GM15510 (cell line): ENCODE measurements at regions not wholly inside any gene's neighbourhood (a gene's known extent, or its start where the extent isn't known, plus 50 kb on each side); places are given as distances from the start of the nearest gene placed in this dataset.

Source experiments
- POLR2A ChIP-seq: IDR thresholded peaks from 3 replicates; pipeline ENCODE4 v1.6.1; 2011; ENCODE audit warnings: borderline replicate concordance; ENCODE audit not compliant: insufficient read length; ENCODE audit errors: extremely low read depth

- no peak for TF ChIP-seq POLR2A
These were observed 121.7 kb upstream of the MYLIP start for GRCh38 chr6:16007146-16007545.

DNA sequence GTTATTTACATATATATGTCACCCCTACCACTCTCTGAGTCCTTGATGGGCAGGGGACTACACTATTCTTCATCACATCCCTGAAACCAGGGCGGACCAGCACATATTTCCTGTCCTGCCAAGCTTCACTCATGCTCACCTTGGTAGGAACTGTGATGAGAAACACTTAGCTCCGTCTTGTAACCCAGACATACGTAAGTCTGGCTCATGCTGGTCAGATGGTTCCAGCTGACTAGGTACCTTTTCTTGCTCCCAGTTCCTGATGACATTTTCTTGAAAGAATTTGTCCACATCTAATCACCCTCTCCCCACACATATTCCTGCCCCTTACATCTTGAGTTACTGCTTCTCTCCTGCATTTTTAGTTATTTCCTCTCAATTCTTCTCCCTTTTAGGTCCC is 122.2 kb upstream of the MYLIP start:
- no peak for TF ChIP-seq POLR2A

DNA sequence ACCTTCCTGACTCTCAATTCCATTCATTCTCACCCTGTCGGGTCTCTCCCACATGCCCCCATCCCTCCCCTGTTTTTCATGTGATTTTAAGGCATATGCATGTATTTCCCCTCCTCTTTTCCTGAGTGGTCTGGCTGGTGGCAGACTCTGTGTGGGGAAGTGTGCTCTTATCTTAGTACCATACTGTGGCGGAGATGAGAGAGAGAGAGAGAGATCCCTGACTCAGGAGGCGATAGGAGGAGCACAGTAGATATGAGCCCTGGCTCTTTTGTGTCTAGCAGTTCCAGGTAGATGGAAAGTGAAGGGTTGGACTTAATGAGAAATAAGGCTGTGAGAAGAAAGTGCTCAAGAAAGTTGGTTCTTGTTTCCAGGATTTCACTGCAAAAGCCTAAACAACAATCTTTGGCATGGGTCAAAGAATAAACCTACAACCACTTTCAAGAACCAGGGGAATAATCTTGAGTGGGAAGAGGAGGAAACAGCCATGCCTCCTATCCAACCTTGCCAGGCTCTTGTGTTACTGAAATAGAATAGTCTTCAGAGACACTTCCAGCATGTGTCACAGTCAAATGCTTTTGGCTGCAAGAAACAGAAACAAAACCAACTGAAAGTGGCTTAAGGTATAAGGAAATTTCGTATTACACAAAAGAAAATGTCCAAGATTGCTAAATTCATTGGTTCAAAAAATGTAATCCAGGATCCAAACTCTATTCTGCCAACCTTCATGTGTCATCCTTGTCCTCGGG is 123.8 kb upstream of the MYLIP start:
- no peak for TF ChIP-seq POLR2A

GRCh38 chr6:16003197-16003491 is 125.7 kb upstream of the MYLIP start:
- no peak for TF ChIP-seq POLR2A

DNA sequence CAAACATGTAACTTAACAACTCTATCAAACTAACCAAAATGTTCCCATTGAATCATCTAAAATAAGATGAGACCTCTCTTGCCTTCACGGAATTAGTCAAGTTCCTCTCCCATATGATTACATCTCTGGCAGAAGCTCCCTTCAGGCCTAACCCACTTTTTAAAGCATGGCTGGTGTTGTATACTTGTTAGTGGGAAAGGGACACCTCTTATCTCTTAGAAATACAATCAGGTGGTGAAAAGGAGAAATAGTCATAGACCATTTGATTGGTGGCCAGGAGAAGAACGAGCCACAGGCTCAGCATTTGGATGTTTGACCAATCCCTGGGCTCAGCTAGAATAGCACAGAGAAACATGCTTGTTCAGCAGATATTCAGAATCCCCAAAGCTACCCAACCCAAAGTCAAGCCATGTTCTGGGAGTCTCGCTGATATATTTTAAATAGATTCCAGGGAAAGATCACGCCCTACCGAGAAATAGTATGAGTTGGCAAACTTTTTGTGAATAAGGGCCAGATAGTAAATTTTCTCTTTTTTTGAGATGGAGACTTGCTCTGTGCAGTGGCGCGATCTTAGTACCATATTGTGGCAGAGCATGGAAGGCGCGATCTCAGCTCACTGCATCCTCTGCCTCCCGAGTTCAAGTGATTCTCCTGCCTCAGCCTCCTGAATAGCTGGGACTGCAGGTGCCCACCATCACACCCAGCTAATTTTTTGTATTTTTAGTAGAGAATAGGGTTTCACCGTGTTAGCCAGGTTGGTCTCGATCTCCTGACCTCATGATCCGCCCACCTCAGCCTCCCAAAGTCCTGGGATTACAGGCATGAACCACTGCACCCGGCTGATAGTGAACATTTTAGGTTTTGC is 126.3 kb upstream of the MYLIP start:
- no peak for TF ChIP-seq POLR2A

GRCh38 chr6:16001158-16001557 is 127.7 kb upstream of the MYLIP start:
- no peak for TF ChIP-seq POLR2A

DNA sequence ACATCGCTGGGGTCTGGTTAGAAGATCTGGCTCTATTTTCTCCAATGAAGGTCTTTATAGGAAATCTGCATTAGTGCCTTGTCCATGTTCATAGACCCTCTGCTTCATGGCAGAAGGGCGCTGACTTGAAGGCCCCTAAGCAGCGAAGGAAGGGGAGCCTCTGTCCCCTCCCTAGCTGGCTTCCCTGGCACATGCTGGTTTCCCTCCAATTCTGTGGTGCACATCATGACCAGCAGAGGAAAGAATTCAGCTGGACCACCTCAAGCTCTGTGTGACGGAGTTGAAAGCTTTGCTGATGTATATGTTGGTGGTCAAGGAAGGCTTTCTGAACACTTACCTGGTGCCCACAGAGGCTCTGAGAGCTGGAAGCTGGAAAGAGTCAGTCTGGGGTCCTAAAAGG is 129.7 kb upstream of the MYLIP start:
- no peak for TF ChIP-seq POLR2A

- TF ChIP-seq POLR2A: no peak
These were observed 131.1 kb upstream of the MYLIP start for GRCh38 chr6:15997586-15998388.

- no peak for TF ChIP-seq POLR2A
These were observed 132.9 kb upstream of the MYLIP start for GRCh38 chr6:15996030-15996429.

DNA sequence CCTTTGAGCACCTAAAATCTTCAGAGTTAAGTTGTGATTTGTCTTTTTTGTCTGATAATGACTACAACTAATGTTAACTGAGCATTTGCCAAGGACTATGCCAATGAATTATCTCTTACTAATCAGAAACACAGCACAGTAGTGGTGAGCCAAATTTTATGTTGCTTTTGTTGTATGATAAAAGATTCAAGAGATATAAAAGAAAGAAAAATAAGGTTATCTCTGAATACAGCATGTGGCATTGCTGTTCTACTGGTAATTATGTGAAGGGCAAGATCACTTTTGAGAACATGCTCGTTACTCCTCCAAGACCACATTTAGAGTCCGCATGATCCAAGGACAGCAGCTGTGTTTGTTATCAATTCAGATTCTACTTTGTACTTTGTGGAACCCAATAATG is 133.4 kb upstream of the MYLIP start:
- TF ChIP-seq POLR2A: no peak

GRCh38 chr6:15994814-15995459 is 133.9 kb upstream of the MYLIP start:
- TF ChIP-seq POLR2A: no peak

DNA sequence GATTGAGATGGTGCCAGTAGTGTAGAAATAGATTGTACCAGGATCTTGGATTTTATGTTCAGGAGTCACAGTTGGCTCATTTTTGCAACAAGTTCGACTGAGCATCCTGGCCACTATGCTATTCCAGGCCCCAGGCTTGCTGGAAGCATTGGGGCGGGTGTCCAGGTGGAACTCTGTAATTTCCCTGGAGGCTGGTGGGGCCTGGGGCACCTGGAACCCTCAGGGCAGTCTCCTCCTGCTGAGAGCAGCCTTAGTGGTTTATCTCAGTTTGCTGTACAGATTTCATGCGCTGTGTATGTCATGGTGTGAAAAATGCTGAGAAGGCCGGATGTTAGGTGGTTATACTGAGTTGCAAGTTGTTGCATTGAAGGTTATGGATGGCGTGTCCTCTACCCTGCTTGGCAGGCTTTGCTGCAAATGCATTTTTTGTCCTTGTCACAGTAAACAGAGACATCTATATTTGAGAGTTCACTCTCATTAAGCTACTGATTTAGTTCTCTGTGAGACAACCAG is 135.1 kb upstream of the MYLIP start:
- no peak for TF ChIP-seq POLR2A

DNA sequence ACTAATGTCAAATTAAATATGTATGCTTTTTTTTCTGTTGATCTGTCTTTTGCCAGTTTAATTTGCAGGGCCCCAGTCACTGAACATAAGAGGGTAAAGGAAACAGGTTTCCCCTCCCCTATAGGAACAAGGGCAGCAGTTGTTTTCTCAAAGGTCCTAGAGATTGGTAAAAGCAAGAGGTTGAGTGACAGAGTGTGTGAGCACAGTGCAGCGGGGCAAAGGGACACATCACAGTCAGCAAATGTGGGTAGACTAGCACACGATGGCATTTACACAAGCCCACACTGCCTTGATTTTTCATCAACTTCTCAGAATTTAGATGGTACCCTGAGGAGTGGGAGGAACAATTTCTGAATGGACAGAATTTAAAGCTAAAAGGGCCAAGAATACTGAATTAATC is 138.7 kb upstream of the MYLIP start:
- no peak for TF ChIP-seq POLR2A

DNA sequence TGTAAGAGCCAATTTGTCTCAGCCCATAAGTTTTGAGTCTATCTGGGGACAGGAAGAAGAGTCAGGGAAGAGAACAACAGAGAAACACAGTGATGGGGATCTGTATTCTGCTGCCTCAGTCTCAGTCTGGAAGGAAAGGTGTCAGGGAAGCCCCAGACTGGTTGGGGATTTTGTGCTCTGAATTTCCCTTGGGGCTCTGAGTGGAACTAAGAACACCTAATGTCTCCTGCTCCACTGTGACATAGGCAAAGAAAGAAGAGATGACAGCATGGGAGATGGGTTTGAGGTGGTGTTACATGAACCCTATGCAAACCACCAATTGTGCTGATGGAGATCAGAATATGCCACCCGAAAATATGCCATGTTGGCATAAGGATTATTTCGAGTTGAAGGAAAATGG is 139.5 kb upstream of the MYLIP start:
- no peak for TF ChIP-seq POLR2A

DNA sequence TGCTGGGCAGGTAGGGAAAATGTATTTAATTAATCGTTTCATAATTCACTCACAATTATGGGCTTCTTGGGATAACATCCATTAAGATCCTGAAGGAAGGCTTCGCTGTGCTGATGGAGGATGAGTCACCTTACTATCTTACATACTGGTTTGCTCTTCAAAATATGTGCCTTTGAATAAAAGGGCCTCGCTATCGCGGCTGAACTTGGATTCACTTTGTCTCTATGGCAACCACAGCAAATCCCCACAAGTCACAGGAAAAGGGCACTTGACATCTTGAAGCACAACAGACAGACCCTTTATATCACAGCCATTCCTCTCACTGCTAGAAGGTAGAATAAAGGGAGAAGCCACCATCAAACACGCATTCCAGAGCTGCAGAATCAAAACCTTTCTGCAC is 141.3 kb upstream of the MYLIP start:
- TF ChIP-seq POLR2A: no peak

DNA sequence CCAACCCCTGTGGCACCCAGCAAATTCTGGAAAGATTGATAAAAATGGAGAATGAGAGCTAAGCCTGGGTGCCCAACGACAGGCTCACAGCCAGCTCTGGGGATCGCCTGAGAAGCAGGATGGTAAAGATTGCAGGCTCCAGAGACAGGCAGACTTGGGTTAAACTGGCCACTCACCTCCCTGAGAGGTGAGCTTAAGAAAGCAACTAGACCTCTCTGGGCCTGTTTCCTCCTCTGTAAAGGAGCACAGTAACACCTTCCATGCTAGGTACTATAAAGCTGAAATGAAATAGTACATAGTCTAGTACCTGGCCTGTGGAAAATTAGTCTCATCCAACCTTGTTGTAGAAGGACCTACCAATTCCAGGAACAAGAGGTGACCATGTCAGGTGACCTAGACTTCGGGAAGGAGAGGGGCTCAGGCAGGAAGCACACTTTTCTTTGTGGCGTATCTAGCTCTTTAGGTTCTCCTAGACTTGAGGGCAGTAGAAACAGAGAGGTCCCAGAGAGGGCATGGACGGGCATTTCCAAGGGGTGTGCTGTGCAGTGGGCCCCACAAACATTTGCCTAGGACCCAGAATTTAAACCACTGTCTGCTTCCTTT is 142.8 kb upstream of the MYLIP start:
- TF ChIP-seq POLR2A: no peak
